Parathyroid adenoma (tissue), 2 donors: ENCODE measurements at regions not wholly inside any gene's neighbourhood (a gene's known extent, or its start where the extent isn't known, plus 50 kb on each side); places are given as distances from the start of the nearest gene placed in this dataset.
"Not testable (repeated sequence)": the region's sequence is repeated elsewhere in the genome, so short reads cannot be mapped to it uniquely, and the experiment has no call there.

Experiments
- H2AFZ ChIP-seq: fragments of 300-600 bp; sonication (generic); one replicate; pipeline ENCODE4 v1.7.0; 2017; ENCODE audit warnings: antibody characterized with exemption, mild to moderate bottlenecking
- H3K27ac ChIP-seq: fragments of 300-600 bp; sonication (generic); one replicate; pipeline ENCODE4 v1.7.0; 2017
- H3K27me3 ChIP-seq: fragments of 300-600 bp; sonication (generic); one replicate; pipeline ENCODE4 v1.7.0; 2017; ENCODE audit warnings: low read length; ENCODE audit not compliant: control insufficient read depth, insufficient read depth
- H3K36me3 ChIP-seq: fragments of 300-600 bp; sonication (generic); one replicate; pipeline ENCODE4 v1.7.0; 2017; ENCODE audit warnings: low read length; ENCODE audit not compliant: control insufficient read depth, insufficient read depth
- H3K4me1 ChIP-seq: fragments of 300-600 bp; sonication (generic); one replicate; pipeline ENCODE4 v1.7.0; 2017; ENCODE audit warnings: control low read depth
- H3K4me2 ChIP-seq: fragments of 300-600 bp; sonication (generic); one replicate; pipeline ENCODE4 v1.7.0; 2017; ENCODE audit warnings: low read length
- H3K4me3 ChIP-seq: fragments of 300-600 bp; sonication (generic); one replicate; pipeline ENCODE4 v1.7.0; 2017; ENCODE audit warnings: low read depth, low read length
- H3K79me2 ChIP-seq: fragments of 300-600 bp; sonication (generic); one replicate; pipeline ENCODE4 v1.7.0; 2017; ENCODE audit warnings: control low read depth
- H3K9ac ChIP-seq: fragments of 300-600 bp; sonication (generic); one replicate; pipeline ENCODE4 v1.7.0; 2017; ENCODE audit warnings: mild to moderate bottlenecking
- H3K9me3 ChIP-seq: fragments of 300-600 bp; sonication (generic); one replicate; pipeline ENCODE4 v1.7.0; 2017; ENCODE audit warnings: low read length; ENCODE audit not compliant: control insufficient read depth
- TF ChIP-seq, protein P1 (sequence below): fragments of 300-600 bp; sonication (generic); IDR thresholded peaks from one replicate; pipeline ENCODE4 v1.7.0; 2017; ENCODE audit warnings: antibody characterized with exemption, mild to moderate bottlenecking
- donor health status: primary hyperparathyroidism.

DNA sequence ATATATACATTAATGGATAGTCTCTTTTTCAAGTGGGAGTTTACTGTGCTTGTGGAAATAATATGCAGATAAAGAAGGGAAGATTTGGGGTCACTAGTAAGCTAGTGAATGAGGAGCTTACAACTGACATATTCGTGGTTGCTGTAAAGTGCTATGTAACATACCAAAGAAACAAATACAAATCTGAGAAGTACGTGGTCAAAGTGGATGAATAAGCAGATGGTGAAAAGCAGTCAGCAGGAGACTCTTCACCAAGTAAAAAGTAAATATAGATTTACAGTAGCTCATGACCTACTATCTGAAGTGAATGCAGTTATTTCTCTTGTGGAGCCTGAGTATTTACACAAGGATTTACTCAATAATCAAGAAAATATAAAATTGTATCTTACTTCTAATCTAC lies 136.6 kb upstream of the ELAC2 start:
- Histone ChIP-seq H3K4me1 (no peaks in the 10 kb centered on the region), H3K27me3 (no peaks in the 10 kb centered on the region), H3K9ac (no peak overlapping the region), H2AFZ (no peak overlapping the region), H3K36me3 (no peaks in the 10 kb centered on the region), H3K4me3 (no peak overlapping the region), H3K4me2 (no peak overlapping the region), H3K79me2 (no peaks in the 10 kb centered on the region), H3K9me3 (no peaks in the 10 kb centered on the region), H3K27ac (no peak overlapping the region)
- TF ChIP-seq, protein P1, sequence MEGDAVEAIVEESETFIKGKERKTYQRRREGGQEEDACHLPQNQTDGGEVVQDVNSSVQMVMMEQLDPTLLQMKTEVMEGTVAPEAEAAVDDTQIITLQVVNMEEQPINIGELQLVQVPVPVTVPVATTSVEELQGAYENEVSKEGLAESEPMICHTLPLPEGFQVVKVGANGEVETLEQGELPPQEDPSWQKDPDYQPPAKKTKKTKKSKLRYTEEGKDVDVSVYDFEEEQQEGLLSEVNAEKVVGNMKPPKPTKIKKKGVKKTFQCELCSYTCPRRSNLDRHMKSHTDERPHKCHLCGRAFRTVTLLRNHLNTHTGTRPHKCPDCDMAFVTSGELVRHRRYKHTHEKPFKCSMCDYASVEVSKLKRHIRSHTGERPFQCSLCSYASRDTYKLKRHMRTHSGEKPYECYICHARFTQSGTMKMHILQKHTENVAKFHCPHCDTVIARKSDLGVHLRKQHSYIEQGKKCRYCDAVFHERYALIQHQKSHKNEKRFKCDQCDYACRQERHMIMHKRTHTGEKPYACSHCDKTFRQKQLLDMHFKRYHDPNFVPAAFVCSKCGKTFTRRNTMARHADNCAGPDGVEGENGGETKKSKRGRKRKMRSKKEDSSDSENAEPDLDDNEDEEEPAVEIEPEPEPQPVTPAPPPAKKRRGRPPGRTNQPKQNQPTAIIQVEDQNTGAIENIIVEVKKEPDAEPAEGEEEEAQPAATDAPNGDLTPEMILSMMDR: no peak

DNA sequence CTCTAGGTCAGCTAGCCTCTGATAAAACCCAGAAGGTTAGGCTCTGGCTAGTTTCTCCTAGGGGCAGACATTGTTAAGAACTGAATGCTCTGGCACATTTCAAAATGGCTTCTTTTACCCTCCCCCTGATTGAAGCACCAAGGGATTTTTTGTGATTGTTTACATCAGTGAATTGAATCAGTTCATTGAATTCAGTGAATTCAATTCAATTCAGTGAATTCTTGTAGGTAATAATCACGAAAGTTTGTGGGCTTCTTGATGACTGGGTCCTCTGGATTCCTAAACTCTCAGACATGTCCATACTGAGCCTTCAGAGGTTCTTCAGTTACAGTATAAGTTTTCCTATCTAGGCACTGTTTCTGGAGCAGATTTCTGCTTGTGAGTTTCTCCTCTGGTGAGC lies 135.2 kb upstream of the ELAC2 start:
- Histone ChIP-seq H3K36me3 (no peaks in the 10 kb centered on the region), H3K9ac (no peak overlapping the region), H3K4me2 (no peak overlapping the region), H3K27me3 (no peaks in the 10 kb centered on the region), H2AFZ (no peak overlapping the region), H3K79me2 (no peaks in the 10 kb centered on the region), H3K4me1 (no peaks in the 10 kb centered on the region), H3K9me3 (no peaks in the 10 kb centered on the region), H3K4me3 (no peak overlapping the region), H3K27ac (no peak overlapping the region)
- TF ChIP-seq, protein P1: no peak

DNA sequence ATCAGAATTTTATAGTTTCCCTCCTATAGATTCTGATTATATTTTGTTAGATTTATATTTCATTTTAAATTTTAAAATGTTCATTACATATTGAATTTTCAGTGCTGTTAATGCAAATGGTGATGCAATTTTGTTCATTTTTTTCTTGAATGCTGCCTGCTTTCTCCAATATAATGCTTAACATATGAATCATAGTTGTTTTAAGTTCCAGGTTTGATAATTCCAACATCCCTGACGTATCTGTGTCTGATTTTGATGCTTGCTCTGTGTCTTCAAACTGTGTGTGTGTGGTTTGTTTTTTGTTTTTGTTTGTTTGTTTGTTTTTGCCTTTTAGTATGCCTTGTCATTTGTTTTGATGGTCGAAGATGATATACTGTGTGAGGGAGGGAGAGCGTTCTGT lies 134.7 kb upstream of the ELAC2 start:
- H3K4me1 ChIP-seq: no peaks in the 10 kb centered on the region
- TF ChIP-seq, protein P1: no peak
- H3K36me3 ChIP-seq: no peaks in the 10 kb centered on the region
- no peak overlapping the region for H3K4me3 ChIP-seq
- H3K79me2 ChIP-seq: no peaks in the 10 kb centered on the region
- no peaks in the 10 kb centered on the region for H3K9me3 ChIP-seq
- no peak overlapping the region for H2AFZ ChIP-seq
- no peak overlapping the region for H3K27ac ChIP-seq
- H3K4me2 ChIP-seq: no peak overlapping the region
- no peak overlapping the region for H3K9ac ChIP-seq
- H3K27me3 ChIP-seq: no peaks in the 10 kb centered on the region

DNA sequence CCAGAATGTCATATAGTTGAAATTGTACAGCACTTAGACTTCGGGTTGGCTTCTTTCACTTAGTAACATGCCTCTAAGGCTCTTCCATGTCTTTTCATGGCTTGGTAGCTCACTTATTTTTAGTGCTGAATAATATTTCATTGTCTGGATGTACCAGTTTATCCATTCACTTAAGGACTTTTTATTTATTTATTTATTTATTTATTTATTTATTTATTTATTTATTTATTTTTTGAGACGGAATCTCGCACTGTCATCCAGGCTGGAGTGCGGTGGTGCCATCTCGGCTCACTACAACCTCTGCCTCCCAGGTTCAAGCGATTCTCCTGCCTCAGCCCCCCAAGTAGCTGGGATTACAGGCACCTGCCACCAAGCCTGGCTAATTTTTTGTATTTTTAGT lies 132.9 kb upstream of the ELAC2 start:
- H3K36me3 ChIP-seq, H3K9me3 ChIP-seq, H3K27me3 ChIP-seq, H3K4me1 ChIP-seq, H3K27ac ChIP-seq, H2AFZ ChIP-seq, H3K9ac ChIP-seq, H3K4me2 ChIP-seq, H3K79me2 ChIP-seq, H3K4me3 ChIP-seq: not testable (repeated sequence)

DNA sequence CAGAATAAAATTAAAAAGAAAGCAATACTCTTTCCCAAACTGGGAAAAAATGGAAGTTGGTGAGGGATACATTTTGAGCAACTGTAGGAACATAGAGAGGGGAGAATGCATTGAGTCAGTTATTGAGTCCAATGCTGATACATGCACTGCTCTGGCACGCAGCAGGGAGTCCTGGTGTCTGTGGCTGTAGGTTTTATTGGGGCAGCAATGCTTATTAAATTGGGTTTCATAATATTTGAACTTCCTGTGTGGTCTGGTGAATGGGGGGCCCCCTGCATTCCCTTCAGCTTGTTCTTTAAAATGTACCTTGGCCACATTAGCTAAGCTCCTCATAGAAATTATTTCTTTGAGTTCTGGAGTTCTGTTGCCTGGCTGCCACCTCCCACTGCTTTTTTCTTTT lies 125.2 kb upstream of the ELAC2 start:
- H3K4me2 ChIP-seq: no peak overlapping the region
- no peaks in the 10 kb centered on the region for H3K79me2 ChIP-seq
- no peaks in the 10 kb centered on the region for H3K9me3 ChIP-seq
- no peak overlapping the region for H3K9ac ChIP-seq
- H3K27ac ChIP-seq: no peak overlapping the region
- TF ChIP-seq, protein P1: no peak
- no peak overlapping the region for H2AFZ ChIP-seq
- H3K36me3 ChIP-seq: no peaks in the 10 kb centered on the region
- no peaks in the 10 kb centered on the region for H3K4me1 ChIP-seq
- no peaks in the 10 kb centered on the region for H3K27me3 ChIP-seq
- no peak overlapping the region for H3K4me3 ChIP-seq
